Sciatic nerve (tissue), 2 donors: ENCODE measurements at regions not wholly inside any gene's neighbourhood (a gene's known extent, or its start where the extent isn't known, plus 50 kb on each side); places are given as distances from the start of the nearest gene placed in this dataset.

Experiments
- ATAC-seq: fragments of 200-7000 bp; cut with Tn5 transposase; one replicate; pipeline ENCODE4 v1.9.1; 2020; ENCODE audit warnings: mild to moderate bottlenecking, moderate library complexity
- DNase-seq: peaks from one replicate; pipeline ENCODE4 v3.0.0-alpha.2; 2020; ENCODE audit warnings: low spot score
- intact Hi-C: fragments of 100-400 bp; cut with DNase I; formaldehyde crosslinking; loops from one replicate; pipeline ENCODE4 v1.14.2; 2022
- donor health status: DM: no; HTN: no; CAD: no.
- donor health status: DM: no; HTN: no; CAD: no.

DNA sequence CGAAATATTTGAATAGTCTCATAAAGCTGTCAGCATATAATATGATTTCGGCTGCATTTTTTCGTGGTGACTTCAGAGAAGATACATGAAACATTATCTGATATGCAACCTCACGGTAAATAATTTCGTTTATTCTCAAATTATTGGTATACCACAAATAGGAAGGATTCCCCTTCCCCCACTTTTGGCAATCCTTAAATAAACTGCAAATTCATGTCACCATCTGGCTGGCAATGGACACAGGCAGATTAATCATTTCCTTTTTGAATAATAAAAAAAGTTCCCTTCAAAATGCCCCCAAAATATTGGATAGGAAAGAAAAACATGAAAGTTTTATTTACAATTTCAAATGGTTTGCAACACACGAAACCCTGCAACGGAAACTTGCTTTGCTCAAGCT lies 234.5 kb upstream of the MEOX2 start:
- intact Hi-C loops, result no loop called here
- DNase-seq, result no peak

GRCh38 chr7:15916681-15917380 lies 230.3 kb upstream of the MEOX2 start:
- DNase-seq (no peak), ATAC-seq (no peak)
- intact Hi-C loops, result no loop called here

More for the DNA sequence above, 234.5 kb upstream of the MEOX2 start:
- no peak for ATAC-seq

- intact Hi-C loops, result no loop called here
- ATAC-seq (no peak), DNase-seq (no peak)
Measured at GRCh38 chr7:15915686-15916293, 229.3 kb upstream of the MEOX2 start.

DNA sequence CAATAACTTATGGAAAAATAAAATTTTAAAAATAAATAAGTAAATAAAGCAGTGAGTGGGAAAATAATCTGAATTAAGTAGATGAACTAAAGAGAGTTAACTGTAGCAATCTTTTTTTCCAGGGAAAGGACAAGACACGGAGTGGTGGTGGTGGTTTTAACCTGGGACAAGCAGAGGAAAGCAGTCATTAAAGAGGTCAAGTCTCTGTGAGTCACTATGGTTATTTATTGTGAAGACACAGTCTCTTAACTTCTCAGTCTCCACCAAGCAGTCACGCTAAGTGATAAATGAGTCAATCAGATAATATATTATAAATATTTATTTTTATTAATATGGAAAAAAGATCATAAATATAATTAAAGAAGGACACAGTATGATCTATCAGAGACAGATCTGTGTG lies 228.1 kb upstream of the MEOX2 start:
- DNase-seq (no peak), ATAC-seq (no peak)
- intact Hi-C loops, result no loop called here

DNA sequence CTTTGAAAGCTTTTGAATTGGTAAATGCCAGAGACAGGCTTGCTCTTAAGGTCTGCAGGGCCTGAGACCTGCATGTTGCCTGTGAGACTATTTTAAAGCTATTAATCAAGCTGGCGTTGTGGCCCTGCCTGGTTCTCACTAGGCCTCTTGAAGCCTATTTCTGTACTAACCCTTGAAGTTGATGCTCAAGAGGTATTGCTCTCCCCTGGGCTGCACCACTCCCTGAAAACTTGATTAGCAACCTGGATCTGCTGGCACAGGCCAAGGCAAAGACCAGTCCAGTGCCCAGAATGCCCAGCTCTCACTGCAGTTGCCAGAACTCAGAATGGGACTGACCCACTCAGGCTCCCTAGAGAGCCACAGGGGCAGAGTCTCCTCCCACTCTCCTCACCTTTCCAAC lies 220.0 kb upstream of the MEOX2 start:
- ATAC-seq (no peak), DNase-seq (no peak)
- intact Hi-C loops, result no loop called here

GRCh38 chr7:15905251-15906040 lies 219.0 kb upstream of the MEOX2 start:
- DNase-seq, result no peak
- intact Hi-C loops, result no loop called here
- no peak for ATAC-seq

- no peak for ATAC-seq
- intact Hi-C loops, result no loop called here
- DNase-seq, result no peak
Measured at GRCh38 chr7:15891151-15891881, 204.8 kb upstream of the MEOX2 start.

- DNase-seq, result peak; percentile 60
- intact Hi-C loops, result no loop called here
Measured at GRCh38 chr7:15889507-15889906, 203.0 kb upstream of the MEOX2 start.

DNA sequence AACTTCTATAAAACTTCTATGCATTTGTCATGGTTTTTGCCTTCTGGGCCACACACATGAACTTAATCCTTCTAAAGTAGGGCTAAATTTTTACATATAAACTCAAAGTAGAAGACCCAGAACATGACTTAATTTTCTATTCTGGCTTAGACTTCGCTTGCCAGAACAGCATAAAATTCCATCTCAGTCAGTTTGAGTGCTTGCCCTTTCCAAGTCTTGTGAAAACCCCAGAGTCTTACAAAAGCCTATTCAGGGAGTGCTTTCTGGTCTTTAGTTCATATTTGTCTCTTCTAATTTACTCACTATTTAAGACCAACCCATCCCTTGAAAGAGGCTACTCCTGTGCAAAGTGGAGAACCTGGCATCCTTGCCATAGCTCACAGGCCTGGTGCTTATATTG lies 201.6 kb upstream of the MEOX2 start:
- peak; percentile 60 for ATAC-seq
- intact Hi-C loops, result no loop called here

More at GRCh38 chr7:15889507-15889906, 203.0 kb upstream of the MEOX2 start:
- ATAC-seq, result peak; percentile 89

GRCh38 chr7:15886626-15887025 lies 200.1 kb upstream of the MEOX2 start:
- DNase-seq (no peak), ATAC-seq (no peak)
- intact Hi-C loops, result no loop called here

More for the DNA sequence above, 201.6 kb upstream of the MEOX2 start:
- no peak for DNase-seq

DNA sequence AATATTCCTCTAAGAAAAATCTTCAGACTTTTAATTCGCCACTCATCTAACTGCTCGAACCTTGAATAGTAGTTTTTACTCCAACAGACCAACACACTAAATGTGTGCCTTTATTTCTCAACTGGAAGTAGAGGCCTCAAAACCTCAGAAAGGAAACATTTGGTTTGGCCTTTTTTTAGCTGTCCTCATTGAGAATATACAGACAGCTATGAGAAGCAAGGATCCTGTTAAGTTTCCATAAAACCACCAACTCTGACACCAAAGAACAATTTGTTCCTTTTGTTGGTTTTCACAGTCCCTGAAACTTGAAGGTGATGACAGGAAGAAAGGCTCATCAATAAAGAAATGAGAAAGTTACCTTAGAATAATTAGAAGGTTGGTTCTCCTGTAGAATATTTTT lies 199.2 kb upstream of the MEOX2 start:
- ATAC-seq (no peak), DNase-seq (no peak)
- intact Hi-C loops, result no loop called here

- no peak for DNase-seq
- intact Hi-C loops, result no loop called here
- peak; percentile 55 for ATAC-seq
Measured at GRCh38 chr7:15874774-15875173, 188.3 kb upstream of the MEOX2 start.

- ATAC-seq (no peak), DNase-seq (no peak)
- intact Hi-C loops, result no loop called here
Measured at GRCh38 chr7:15870347-15870746, 183.9 kb upstream of the MEOX2 start.

DNA sequence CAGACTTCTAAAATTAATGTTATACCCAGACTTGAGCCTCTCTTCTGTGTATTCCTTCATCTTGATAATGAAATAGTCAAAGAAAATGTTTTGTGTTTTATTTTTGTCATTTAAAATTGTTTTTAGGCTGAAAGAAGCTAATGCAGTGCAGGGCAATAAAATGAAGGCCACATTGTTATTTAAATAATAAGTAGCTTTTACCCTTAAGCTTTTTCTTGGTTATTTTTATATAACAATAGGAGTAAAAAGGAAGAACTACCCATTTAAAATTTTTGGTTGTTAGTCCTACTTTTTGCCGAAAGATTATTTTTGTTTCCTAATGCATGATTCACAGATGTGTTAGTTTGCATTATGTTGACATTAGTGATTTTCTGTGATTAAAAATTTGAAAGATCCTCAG lies 181.0 kb upstream of the MEOX2 start:
- no peak for DNase-seq
- intact Hi-C loops, result no loop called here
- ATAC-seq, result no peak

DNA sequence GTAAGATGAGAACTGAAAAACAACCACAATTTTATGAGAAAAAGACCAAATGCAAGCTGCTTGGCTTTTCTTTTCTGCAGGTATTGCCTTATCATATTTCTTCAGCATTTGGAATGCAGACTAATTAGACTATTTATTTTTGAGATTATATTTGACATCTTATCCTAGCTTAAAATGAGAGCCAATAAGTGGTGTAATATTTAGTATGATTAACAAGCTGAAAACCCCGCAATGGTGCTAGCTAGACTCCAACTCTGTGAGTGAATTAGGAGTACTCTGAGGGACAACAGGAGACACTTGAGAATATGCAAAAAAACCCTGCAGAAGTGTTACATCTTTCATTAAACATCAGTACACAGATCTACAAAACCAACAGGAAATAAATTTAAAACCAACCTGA lies 180.3 kb upstream of the MEOX2 start:
- DNase-seq, result no peak
- no peak for ATAC-seq
- intact Hi-C loops, result no loop called here

DNA sequence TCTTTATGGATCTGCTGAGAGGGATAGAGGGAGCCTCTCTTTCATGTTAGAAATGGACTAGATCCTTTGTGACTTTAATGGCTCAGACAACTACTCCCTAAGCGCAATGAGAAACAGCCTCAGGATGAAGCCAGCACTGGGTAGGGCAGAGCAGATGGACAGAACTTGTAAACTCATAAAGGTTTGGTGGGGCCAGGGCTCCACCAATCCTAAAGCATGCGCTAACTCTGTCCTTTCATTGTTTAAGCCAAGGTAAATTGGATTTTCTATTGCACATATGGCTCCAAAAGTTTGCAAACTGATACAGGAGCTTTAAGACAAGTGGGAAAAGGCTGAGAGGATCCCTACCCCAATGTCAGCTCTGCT lies 178.1 kb upstream of the MEOX2 start:
- intact Hi-C loops, result no loop called here
- DNase-seq (no peak), ATAC-seq (no peak)

- ATAC-seq (no peak), DNase-seq (no peak)
- intact Hi-C loops, result no loop called here
Measured at GRCh38 chr7:15863951-15864625, 177.6 kb upstream of the MEOX2 start.

DNA sequence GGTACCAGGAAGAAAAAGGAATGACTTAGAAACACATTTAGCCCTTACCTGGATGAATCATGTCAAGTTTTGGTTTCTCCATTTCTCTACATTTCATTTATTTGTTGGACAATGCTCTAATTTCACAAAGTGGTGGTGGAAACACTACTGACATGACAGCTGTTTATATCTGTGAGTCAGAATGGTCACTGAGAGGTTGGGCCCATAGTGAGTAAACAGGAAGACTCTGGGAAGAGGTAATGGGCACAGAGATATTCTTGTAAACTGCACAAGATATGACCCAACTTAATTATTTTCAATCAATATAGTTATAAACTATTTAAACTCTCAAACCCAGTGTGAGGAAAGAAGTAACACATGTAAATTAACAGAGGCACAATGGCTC lies 176.3 kb upstream of the MEOX2 start:
- no peak for ATAC-seq
- intact Hi-C loops, result no loop called here

More for the DNA sequence above, 176.3 kb upstream of the MEOX2 start:
- DNase-seq, result no peak
